Esophagus squamous epithelium (tissue), 5 donors: ENCODE measurements at regions not wholly inside any gene's neighbourhood (a gene's known extent, or its start where the extent isn't known, plus 50 kb on each side); places are given as distances from the start of the nearest gene placed in this dataset.

ENCODE experiments used
- DNase-seq: peaks from one replicate; lab custom pipeline; 2025; lab: John Stamatoyannopoulos, UW
- H3K27ac ChIP-seq, 4 donors: fragments of 200-600 bp; sonication (generic); one replicate each; pipeline ENCODE4 v1.5.1; 2016 to 2019; ENCODE audit warnings: mild to moderate bottlenecking in 1 of 4
- H3K27me3 ChIP-seq, 4 donors: fragments of 200-600 bp; sonication (generic); 1 replicate in 3 of 4; 2 replicates in 1 of 4; pipeline versions ENCODE4 v1.5.1 to v1.6.0; 2017 to 2021; ENCODE audit warnings: antibody characterized with exemption in 1 of 4
- H3K36me3 ChIP-seq, 3 donors: fragments of 200-600 bp; sonication (generic); one replicate each; pipeline ENCODE4 v1.5.1; 2016 to 2019
- H3K4me1 ChIP-seq, 3 donors: fragments of 200-600 bp; sonication (generic); one replicate each; pipeline ENCODE4 v1.5.1; 2017 to 2019
- H3K4me3 ChIP-seq, 4 donors: fragments of 200-600 bp; sonication (generic); 1 replicate in 3 of 4; 2 replicates in 1 of 4; pipeline ENCODE4 v1.5.1; 2016 to 2019; ENCODE audit warnings: mild to moderate bottlenecking in 2 of 4, moderate library complexity in 1 of 4
- H3K9me3 ChIP-seq, 3 donors: fragments of 200-600 bp; sonication (generic); one replicate each; pipeline ENCODE4 v1.5.1; 2016 to 2019
- CTCF ChIP-seq, 6 experiments: fragments of 450-650 bp in 4 of 6; fragments of 200-600 bp in 2 of 6; sonication (generic) in 2 of 6; IDR thresholded peaks; one replicate each; pipeline ENCODE4 v1.5.1; 2016 to 2019; ENCODE audit warnings: antibody characterized with exemption in 6 of 6, mild to moderate bottlenecking in 4 of 6, moderate library complexity in 4 of 6
- POLR2A ChIP-seq, 4 donors: fragments of 450-650 bp; IDR thresholded peaks; one replicate each; pipeline ENCODE4 v1.6.1; 2017; ENCODE audit warnings: antibody characterized with exemption in 4 of 4, mild to moderate bottlenecking in 4 of 4, moderate library complexity in 3 of 4
- WGBS, 2 donors: methylation state at CpG; one replicate each; pipeline ENCODE4 v1.1.5; 2018; 5-methylcytosine and 5-hydroxymethylcytosine counted together
- intact Hi-C: fragments of 100-400 bp; cut with DNase I; formaldehyde crosslinking; loops from one replicate; pipeline ENCODE4 v1.15.0; 2022
- donor health status: DM: yes; HTN: yes; CAD: no.

- Histone ChIP-seq H3K36me3 (no peaks in the 10 kb centered on the region), H3K27ac (no peak overlapping the region), H3K4me1 (no peaks in the 10 kb centered on the region), H3K4me3 (no peak overlapping the region), H3K9me3 (no peaks in the 10 kb centered on the region), H3K27me3 (no peaks in the 10 kb centered on the region)
- WGBS, 2 donors = 23 to 27% methylated on average over 2 of the region's 2 CpGs
- intact Hi-C loops = no loop called here
- no peak for DNase-seq
- TF ChIP-seq POLR2A (IDR thresholded peaks at IDR 0.05) (no peak), CTCF (IDR thresholded peaks at IDR 0.05) (no peak)
Measured at GRCh38 chr13:58080806-58081205, 449.3 kb downstream of the PCDH17 start.

- Histone ChIP-seq H3K27ac (no peak overlapping the region), H3K27me3 (no peaks in the 10 kb centered on the region), H3K4me3 (no peak overlapping the region), H3K4me1 (no peaks in the 10 kb centered on the region), H3K9me3 (no peaks in the 10 kb centered on the region), H3K36me3 (no peaks in the 10 kb centered on the region)
- WGBS, 2 donors = 32 to 38% methylated on average over 3 of the region's 3 CpGs
- TF ChIP-seq CTCF (IDR thresholded peaks at IDR 0.05) (no peak), POLR2A (IDR thresholded peaks at IDR 0.05) (no peak)
- no peak for DNase-seq
- intact Hi-C loops = no loop called here
Measured at GRCh38 chr13:58081301-58081820, 449.8 kb downstream of the PCDH17 start.

DNA sequence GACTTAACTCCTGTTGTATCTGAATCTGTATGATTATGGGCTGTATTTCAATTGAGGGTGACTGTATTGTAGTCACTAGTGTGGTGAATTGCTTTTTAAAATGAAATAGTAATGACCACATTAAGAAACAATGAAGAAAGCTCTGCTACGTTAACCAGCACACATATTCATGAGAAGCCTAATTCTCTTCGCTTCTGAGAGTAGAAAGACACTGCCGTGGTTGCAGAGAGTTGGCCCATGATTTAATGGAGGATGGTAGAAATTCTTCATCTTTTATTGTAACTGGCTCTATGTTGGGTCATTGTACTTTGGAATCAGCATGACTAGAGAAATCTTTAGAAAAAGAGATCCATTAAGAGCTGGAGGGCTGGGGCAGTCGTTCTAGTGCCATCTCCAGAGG is 451.5 kb downstream of the PCDH17 start:
- no peak for DNase-seq
- H3K27ac ChIP-seq = no peak overlapping the region
- 62 to 63% methylated on average over 4 of the region's 4 CpGs for WGBS, 2 donors
- no peak for TF ChIP-seq CTCF (IDR thresholded peaks at IDR 0.05)
- H3K4me3 ChIP-seq = no peak overlapping the region
- no peaks in the 10 kb centered on the region for H3K9me3 ChIP-seq
- intact Hi-C loops = no loop called here
- H3K27me3 ChIP-seq = no peaks in the 10 kb centered on the region
- H3K36me3 ChIP-seq = no peaks in the 10 kb centered on the region
- H3K4me1 ChIP-seq = no peaks in the 10 kb centered on the region

GRCh38 chr13:58085274-58085673 is 453.7 kb downstream of the PCDH17 start:
- Histone ChIP-seq H3K27me3 (no peaks in the 10 kb centered on the region), H3K9me3 (no peaks in the 10 kb centered on the region), H3K36me3 (no peaks in the 10 kb centered on the region), H3K4me3 (no peak overlapping the region), H3K27ac (no peak overlapping the region), H3K4me1 (no peaks in the 10 kb centered on the region)
- intact Hi-C loops = no loop called here
- DNase-seq = no peak
- WGBS, 2 donors = 61 to 72% methylated on average over 2 of the region's 2 CpGs
- TF ChIP-seq CTCF (IDR thresholded peaks at IDR 0.05) (no peak), POLR2A (IDR thresholded peaks at IDR 0.05) (no peak)

DNA sequence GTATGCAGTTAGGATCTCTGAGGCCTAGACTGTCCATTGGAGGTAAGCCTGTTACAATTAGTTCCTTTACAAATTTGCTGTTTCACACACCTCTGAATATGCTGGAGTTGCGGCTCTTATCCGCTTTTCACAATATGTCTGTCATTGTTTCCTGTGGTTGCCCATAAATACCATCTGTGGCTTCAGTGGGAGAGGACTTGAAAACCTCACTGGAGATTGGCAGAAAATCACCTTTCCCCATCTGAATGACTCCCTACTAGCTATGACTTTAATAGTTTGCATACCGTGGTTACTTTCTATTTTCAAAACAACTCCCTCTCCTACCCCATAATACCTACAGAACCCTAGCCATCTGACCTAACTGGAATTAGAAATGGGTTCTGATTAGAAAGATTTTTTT is 454.3 kb downstream of the PCDH17 start:
- intact Hi-C loops = no loop called here
- Histone ChIP-seq H3K27ac (no peak overlapping the region), H3K9me3 (no peaks in the 10 kb centered on the region), H3K4me3 (no peak overlapping the region), H3K27me3 (no peaks in the 10 kb centered on the region), H3K36me3 (no peaks in the 10 kb centered on the region), H3K4me1 (no peaks in the 10 kb centered on the region)
- WGBS, 2 donors = 53 to 62% methylated on average over 3 of the region's 3 CpGs
- DNase-seq = no peak
- TF ChIP-seq CTCF (IDR thresholded peaks at IDR 0.05) (no peak), POLR2A (IDR thresholded peaks at IDR 0.05) (no peak)
